Pulmonary artery endothelial cell (primary cell): ENCODE measurements at regions not wholly inside any gene's neighbourhood (a gene's known extent, or its start where the extent isn't known, plus 50 kb on each side); places are given as distances from the start of the nearest gene placed in this dataset.
"Not testable (repeated sequence)": the region's sequence is repeated elsewhere in the genome, so short reads cannot be mapped to it uniquely, and the experiment has no call there.

Experiments used
- DNase-seq: peaks from one replicate; pipeline ENCODE4 v3.0.0-alpha.2; 2011; ENCODE audit warnings: low read depth, low spot score

DNA sequence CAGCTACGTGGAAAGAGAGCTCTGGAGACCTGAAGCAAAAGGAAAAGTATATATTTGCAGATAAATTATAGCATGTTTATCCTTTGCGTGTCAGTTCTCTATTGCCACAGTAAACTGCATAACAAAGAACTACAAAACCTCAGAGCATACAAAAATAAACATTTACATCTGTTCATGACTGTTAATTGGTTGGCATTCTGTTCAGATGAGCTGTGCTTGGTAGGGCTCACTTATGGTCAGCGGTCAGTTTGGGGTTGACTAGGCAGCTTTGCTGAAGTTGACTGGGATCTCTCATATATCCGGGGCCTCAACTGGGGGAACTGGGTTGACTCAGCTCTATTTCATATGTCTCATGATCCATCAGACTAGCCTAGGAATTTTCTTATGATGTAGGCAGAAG is 257.7 kb downstream of the TLE1 start:
- DNase-seq = no peak

DNA sequence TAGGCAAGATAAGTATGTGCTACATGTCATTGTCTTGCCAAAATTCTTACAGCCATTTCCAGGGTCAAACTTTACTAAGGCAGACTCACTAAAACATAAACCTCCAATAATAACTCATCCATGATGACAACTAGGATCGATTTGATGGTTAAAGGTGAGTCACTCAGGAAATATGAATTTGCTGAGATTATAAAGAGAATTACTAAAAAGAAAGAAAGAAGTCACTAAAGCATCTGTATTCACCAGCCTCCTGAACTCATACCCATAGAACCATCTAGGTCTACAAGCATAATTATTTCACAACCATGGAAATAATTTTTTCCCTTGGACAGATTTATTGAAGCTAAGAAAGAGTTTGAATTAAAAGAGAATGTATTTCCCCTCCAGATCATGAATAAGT is 258.6 kb downstream of the TLE1 start:
- DNase-seq = no peak

- no peak for DNase-seq
Measured at GRCh38 chr9:81427870-81428269, 261.5 kb downstream of the TLE1 start.

- no peak for DNase-seq
Measured at GRCh38 chr9:81424431-81424830, 264.9 kb downstream of the TLE1 start.

DNA sequence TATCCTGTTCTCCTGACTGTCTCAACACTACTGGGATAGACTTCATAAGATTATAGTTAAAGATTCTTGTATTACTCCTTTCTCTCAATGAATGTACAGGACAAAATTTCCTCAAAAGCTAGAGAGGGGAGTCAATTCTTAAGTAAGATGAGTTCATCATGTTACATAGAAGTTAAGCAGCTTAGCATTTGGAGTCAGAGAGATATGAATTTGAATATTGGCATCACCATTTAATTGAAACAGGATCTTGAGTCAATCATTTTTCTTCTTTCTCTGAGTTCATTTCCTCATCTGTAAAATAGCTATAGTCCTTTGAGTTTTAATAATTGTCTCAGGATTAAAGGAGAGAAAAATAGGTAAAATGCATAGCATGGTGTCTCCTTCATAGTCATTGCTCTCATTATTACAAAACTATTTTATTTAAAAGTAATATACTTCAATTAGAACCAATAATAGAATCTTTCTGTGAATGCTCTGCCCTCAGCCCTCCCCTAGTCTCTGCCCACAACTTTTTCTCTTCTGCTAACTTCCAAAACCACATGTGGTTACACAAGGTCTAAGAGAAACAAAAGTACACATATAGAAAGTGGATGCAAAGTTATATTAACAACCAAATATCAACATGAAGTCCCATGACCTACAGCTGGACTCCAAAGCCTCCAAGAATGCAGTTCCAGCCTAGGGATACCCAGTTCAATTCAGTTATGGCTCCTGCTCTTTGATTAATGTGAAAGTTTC is 265.6 kb downstream of the TLE1 start:
- no peak for DNase-seq

DNA sequence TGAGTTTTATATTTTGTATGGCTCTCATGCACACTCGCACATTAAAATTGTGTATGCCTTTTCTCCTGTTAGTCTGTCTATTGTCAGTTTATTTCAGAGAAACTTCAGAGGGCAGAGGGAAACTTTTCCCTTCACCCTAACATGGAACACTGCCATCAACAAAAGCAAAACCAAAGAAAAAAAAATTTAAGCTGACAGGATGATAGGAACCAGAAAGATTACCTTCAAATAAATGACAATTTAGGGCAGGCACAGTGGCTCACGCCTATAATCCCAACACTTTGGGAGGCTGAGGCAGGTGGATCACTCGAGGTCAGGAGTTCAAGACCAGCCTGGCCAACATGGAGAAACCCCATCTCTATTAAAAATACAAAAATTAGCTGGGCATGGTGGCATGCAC is 268.3 kb downstream of the TLE1 start:
- DNase-seq = not testable (repeated sequence)

DNA sequence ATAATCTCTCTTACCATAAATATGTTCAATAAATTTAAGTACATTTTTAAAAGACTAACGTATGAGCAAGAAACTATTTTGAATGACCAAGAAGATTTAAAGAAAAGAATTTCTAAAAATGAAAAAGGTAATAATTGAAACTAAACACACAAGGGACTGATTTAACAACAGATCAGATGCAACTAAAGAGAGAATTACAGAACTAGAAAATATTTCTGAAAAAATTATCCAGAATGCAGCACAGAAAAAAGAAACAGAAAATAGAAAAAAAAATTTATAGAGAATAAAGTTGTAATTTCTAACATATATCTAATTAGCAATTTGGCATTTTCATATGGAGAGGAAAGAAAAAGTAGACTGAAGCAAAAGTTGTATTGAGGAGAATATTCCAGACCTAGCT is 269.3 kb downstream of the TLE1 start:
- no peak for DNase-seq

GRCh38 chr9:81417941-81418340 is 271.4 kb downstream of the TLE1 start:
- DNase-seq = no peak

GRCh38 chr9:81417299-81417675 is 272.1 kb downstream of the TLE1 start:
- no peak for DNase-seq

- no peak for DNase-seq
Measured at GRCh38 chr9:81416476-81417298, 272.7 kb downstream of the TLE1 start.

DNA sequence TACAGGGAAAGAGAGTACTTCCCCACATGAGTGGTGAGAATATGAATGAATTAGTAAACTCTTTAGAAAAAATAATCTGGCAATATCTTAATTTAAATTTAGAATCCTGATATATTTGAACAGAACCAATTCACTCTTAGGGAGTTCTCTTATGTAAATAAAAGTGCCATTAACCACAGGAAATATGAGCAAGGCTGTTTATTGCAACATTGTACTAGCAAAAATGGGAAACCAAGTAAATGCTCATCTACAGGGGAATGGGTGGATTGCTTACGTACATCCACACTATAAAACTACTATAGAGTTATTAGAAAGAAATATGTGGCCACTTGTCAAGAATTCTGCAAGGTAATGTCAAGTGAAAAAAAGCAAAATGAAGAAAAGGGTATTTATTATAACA is 274.5 kb downstream of the TLE1 start:
- DNase-seq = no peak

DNA sequence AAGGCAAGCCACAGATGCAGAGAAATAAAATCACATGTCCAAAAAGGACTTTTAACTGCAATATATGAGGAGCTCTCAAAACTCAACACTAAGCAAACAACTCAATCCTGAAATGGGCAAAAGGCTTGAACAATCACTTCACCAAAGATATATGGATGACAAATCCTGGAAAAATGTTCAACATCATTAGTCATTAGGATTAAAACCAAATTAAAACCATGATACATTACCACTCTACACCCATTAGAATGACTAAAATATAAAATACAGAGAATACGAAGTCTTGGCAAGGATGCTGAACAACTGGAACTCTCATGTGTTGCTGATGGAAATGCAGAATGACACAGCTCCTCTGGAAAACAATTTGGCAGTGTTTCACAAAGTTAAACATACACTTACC is 277.4 kb downstream of the TLE1 start:
- DNase-seq = no peak

DNA sequence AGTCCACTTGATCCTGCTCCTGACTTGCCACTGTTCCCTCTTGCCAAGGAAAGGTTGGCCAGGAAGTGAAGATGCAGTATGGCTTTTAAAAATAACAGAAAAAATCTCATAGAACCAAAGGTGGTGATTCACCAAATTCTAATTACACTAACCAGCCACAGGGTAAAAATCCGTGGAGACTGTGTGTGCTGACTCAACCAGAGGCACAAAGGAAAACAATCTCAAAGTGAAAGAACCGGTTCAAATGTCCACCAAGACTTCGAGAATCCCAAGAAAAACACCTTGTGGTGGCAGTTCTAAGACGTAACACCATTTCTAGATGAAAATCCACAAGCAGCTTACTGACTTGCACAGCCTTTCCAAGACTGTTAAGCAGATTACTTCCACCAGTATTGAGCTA is 279.1 kb downstream of the TLE1 start:
- DNase-seq = no peak

DNA sequence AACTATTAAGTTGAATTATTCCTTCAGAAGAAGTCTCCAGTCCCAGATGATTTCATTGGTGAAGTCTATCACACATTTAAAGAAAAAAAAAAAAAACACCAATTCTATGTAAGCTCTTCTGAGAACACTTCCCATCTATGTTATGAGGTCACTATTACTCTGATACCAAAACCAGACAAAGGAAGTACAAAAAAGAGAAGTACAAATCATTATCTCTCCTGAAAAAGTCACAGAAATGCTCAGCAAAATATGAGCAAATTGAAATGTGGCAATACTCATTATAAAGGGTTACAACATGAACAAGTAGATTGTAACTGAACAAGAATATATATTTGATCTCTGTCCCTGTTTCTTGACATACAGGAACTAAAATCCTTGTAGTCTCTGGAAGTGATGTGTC is 280.4 kb downstream of the TLE1 start:
- no peak for DNase-seq

DNA sequence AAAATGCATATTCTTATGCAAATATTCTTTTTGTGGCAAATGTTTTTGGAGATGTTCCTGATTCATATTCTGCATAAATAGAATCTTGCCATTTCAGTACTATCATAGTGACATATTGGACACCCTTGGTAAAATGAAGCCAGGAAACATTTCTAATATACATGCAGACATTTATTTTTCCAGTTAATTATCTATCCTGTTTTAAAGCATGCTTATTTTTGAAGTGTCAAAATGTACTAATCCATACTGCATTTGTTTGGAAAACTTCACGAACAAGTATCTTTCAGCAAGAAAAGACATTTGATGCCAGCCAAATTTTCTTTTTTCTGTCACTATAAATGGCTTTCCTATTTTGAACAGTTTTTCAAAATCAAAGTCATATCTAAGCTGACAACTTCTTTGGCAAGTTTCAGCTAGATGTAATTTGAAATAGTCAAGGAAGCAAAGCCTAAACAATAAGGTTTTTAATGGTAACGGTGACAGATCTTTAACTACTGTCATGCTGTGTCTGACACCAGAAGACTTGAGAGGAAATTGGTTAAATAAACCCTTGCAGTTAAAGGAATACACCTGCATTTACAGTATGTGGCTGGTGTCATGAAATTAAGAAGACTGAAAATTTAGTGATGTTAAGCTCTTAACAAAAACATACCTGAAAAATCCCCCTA is 284.3 kb downstream of the TLE1 start:
- no peak for DNase-seq

GRCh38 chr9:81397481-81398381 is 291.6 kb downstream of the TLE1 start:
- DNase-seq = no peak

DNA sequence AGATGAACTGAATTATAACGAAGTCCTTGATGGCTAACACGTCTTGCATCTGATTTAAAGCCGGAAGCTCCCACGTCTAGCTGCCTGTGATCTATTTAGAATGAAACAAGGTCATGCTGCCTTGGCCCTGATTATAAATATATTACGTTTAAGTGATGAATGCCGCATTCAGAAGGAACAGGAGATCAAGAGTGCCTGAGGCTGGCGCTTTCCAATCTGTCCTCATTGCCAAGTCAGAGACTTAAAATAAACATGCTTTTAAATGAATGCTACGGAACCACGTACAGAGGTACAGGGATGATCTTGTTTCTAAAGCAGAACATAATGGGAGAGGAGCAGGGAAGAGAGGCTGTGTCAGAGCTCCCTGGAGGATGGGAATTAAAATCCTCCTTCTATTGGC is 292.8 kb downstream of the TLE1 start:
- DNase-seq = no peak

GRCh38 chr9:81395676-81396054 is 293.7 kb downstream of the TLE1 start:
- DNase-seq = no peak

DNA sequence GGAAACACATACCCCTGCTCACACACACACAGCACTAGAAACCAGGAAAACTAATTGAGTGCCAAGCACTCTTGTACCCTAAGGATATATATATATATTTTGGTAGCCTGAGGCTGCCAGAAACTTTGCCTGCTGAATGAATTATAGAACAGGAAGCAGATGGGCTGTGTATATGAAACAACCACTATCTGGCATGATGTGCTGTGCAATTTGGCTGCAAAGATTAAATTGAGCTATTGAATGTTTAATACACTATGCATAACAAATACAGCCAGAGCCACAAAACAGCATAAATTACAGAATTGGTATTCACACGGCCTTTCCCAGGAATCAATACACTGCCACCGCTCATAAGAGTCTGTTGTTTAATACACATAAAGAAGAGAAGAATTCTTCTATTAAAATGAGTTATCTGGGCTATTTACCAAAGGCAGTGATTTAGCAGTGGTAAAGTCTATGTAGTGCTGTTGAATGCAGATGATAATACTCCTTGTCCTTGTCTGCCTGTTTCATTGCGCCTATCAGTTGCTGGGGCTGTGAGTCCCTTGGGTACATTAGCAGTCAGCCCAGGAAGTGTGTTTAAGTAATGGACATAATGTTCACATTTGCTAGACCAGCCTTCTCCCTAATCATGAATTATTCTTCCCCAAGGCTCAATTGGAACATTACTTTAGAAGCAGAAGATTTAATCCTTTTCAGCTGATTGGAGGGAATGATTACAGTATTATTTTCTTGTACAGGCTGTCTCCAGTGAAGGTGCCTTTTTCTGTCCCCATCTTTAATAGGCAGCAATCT is 294.3 kb downstream of the TLE1 start:
- DNase-seq = no peak

GRCh38 chr9:81393985-81394811 is 295.1 kb downstream of the TLE1 start:
- DNase-seq = no peak
